Embryonic facial prominence (tissue), 1 donor: ENCODE measurements at regions not wholly inside any gene's neighbourhood (a gene's known extent, or its start where the extent isn't known, plus 50 kb on each side); places are given as distances from the start of the nearest gene placed in this dataset.
"Not testable (repeated sequence)": the region's sequence is repeated elsewhere in the genome, so short reads cannot be mapped to it uniquely, and the experiment has no call there.

Experiments used
- DNase-seq: peaks from one replicate; pipeline ENCODE4 v3.0.0-alpha.2; 2016; ENCODE audit errors: extremely low spot score

DNA sequence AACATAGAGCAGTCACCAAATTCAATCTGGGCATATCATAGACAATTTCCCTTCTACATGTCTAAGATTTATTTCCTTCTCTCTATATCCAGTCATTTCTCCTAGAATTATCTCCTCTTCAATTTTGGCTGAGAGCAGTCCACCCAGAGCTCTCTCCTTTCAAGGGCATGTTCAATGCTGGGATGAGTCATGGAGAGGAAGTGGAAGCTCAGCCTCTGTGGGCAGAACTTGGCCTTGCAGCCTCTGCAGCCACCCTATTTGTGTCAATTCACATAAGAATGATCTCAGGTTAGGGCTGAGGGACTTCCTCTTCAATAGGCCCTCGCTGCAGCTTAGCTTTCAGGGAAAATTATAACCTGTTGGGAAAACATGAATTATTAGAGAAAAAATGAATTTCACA lies 560.8 kb downstream of the POM121L12 start:
- DNase-seq = no peak

- DNase-seq = no peak
Measured at GRCh38 chr7:53600296-53600695, 564.9 kb downstream of the POM121L12 start.

- DNase-seq = no peak
Measured at GRCh38 chr7:53602817-53603418, 567.5 kb downstream of the POM121L12 start.

DNA sequence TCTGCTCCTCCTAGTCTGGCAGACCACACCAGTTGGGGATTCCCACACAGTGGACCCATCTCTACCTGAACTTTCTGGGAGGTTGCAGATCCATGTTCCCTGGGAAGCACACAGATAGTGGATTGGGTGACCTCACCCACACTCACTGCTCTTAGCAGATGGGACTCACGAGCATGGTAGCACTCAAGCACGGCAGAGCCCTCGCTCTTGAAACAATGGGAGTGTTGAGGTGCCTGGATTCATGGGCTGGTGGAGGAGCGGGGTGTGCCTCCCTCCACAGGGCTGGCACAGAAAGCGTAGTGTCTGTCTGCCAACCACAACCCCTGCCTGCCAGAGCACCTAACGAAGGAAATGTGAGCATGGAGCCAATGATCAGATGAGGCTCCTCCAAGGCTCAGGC lies 568.0 kb downstream of the POM121L12 start:
- no peak for DNase-seq

DNA sequence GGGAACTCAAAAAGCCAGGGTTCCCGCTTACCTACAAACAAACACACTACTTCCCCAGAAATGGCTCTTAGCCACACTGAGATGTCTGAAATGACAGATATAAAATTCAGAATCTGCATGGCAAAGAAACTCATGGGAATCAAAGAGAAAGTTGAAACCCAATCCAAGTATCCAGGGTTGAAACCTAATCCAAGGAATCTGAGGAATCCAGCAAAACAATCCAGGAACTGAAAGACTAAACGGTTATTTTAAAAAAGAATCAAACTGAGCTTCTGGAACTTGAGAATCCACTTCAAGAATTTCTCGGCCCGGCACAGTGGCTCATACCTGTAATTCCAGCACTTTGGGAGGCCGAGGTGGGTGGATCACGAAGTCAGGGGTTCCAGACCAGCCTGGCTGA lies 568.8 kb downstream of the POM121L12 start:
- no peak for DNase-seq

DNA sequence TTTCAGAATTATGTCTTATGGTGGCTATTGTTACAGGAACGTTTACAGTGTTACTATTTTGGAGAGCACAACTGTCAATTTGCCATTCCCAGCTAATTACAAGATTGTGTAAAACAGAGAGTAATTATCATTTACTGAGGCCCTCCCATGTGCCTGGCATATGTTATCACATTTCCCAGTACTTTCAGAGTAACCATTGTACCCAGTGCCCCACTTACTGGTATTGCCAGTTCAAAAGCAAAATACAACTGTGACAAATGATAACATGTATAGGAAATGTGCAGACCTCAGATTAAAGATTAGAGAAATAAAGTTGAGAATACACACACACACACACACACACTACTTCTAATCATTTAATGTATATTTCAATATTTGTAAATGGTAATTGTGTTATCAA lies 572.5 kb downstream of the POM121L12 start:
- no peak for DNase-seq

GRCh38 chr7:53609185-53609584 lies 573.8 kb downstream of the POM121L12 start:
- no peak for DNase-seq

DNA sequence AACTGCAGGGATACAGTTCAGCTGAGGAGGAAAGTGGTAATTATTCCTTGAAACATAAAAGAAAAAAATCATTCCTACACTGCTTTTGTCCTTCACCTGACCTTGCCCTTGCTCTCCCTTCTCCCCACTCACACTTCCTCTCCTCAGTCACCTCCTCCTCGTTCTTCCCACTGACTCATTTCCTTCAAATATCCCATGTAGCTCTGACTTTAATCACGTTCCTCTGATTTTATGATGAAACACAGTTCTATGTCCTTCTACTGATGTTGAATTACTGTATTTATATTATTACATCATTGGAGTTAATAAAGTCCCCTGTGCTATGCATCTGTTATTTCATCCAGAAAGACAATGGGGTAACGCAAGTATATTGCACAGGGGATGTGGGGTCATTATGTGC lies 575.6 kb downstream of the POM121L12 start:
- no peak for DNase-seq

- DNase-seq = no peak
Measured at GRCh38 chr7:53624356-53624755, 588.9 kb downstream of the POM121L12 start.

DNA sequence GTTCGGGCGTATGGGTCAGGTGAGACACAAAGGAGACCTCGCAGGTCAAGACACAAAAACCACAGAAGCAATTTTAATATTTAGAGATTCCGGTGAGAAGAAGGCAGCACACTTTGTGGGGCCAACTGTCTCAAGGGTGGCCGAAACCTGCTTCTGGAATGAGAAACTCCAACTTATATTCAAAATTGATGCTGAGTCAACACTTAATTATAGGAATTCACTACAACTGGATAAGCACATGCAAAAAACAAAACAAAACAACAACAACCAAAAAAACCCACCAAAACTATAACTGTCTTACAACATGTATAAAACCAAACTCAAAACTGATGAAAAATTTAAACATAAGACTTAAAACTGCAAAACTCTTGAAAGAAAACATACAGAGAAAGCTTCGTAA lies 593.3 kb downstream of the POM121L12 start:
- no peak for DNase-seq

GRCh38 chr7:53635251-53635650 lies 599.8 kb downstream of the POM121L12 start:
- not testable (repeated sequence) for DNase-seq

DNA sequence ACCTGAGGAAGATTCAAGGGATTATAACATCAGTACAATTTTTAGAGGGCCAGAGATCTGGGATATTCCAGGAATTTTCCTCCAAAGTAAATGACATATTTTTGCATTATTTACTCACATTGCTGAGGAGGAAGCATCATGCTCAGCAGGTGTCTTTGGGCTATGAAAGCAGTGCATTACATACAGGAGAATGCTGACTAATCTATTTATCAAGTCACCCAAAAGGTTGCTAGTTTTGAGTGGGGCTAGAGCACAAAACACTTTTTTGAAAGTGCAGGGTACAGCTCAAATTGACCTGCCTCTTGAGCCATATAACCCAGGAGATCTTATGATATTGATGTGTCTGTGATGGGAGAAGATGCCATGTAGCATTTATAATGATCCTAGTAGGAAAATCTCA lies 603.1 kb downstream of the POM121L12 start:
- no peak for DNase-seq

DNA sequence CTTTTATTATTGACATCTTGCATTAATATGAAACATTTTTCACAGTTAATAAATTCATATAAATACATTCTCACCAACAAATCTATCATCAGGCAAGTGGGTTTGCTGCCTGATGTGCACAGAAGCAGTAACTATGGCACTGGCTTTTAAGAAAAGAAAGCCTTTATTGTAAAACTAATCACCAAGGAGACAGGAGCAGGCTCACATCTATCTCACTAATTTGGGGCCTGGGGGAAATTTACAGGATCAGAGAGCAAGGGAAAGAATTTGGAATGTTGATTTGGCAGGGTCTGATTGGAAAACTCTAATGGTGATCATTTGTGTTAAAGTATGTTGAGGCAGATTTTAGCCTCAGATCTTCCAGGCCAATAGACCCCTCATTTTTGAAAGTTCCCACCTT lies 605.7 kb downstream of the POM121L12 start:
- DNase-seq = no peak

- no peak for DNase-seq
Measured at GRCh38 chr7:53642361-53642760, 606.9 kb downstream of the POM121L12 start.

DNA sequence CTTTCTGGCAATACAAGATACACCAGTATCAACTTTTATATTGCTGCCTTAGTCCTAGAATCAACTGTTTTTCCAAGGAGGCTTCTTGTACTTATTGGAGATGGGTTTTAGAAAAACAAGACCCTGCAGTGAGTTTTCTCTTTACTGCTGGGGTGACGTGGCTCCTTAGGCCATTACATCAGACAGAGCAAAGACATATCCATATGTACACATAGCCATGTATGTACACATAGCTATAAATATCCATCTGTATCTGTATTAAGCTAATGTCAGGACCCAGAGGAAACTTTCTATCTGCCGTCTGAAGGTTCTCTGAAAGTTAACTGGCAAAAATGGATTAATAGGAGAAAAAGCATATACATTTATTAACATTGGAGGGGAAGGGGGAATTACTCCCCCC lies 607.4 kb downstream of the POM121L12 start:
- no peak for DNase-seq

DNA sequence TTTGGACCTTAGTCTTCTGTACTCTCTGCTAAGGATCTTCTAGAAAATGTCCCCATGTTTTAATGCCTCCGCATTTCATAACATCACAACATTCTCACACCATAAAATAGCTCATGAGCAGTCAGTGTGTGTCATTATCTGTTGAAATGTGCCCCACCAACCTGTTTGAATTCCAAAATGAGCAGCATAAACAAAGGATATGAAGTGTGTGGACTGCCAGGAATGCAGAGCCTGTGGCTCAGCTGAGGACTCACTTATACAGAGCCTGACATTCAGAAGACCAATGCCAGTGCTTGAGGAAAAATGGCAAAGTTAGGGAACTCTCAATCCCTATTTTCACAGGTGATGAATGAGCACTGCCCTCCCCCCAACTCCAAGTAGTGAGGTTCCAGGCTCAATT lies 621.4 kb downstream of the POM121L12 start:
- no peak for DNase-seq

- DNase-seq = no peak
Measured at GRCh38 chr7:53657586-53657985, 622.2 kb downstream of the POM121L12 start.

- DNase-seq = no peak
Measured at GRCh38 chr7:53658951-53659350, 623.5 kb downstream of the POM121L12 start.

DNA sequence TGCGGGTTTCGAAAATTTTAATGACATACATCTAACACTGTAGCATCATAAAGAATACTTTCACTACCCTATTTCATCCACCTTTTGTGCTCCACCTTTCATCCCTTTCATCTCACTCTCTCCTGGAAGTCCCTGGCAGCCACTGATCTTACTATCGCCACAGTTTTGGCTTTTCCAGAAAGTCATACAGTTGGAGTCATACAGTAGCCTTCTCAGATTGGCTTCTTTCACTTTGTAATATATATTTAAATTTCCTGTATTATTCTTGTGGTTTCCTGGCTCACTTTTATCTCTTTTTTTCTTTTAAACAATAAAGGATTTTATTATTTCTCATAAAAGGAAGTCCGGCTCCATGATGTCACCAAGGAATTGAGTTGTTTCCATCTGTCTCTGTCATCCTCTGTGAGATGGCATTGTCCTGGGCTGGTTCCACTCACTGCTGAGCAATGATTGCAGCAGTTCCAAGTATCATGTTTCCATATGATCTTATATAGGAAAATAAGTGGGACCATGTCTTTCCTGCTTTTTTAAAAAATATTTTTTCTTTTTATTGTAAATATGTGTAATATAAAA lies 626.3 kb downstream of the POM121L12 start:
- no peak for DNase-seq

GRCh38 chr7:53672681-53673080 lies 637.2 kb downstream of the POM121L12 start:
- no peak for DNase-seq

DNA sequence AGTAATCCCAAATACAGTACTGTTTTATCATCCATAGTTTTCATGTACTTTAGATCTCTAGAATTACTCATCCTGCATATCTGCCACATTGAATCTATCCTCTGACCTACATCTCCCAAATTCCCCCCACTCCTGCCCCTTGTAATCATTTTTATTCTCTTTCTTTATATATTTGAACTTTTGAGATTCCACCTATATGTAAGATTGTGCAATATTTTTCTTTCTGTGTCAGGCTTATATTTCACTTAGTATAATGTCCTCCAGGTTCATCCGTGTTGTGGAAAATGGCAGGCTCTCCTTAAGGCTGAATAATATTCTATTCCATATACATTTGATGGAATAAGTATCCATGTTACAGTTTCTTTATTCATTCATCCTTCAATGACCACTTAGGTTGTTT lies 640.4 kb downstream of the POM121L12 start:
- DNase-seq = no peak

DNA sequence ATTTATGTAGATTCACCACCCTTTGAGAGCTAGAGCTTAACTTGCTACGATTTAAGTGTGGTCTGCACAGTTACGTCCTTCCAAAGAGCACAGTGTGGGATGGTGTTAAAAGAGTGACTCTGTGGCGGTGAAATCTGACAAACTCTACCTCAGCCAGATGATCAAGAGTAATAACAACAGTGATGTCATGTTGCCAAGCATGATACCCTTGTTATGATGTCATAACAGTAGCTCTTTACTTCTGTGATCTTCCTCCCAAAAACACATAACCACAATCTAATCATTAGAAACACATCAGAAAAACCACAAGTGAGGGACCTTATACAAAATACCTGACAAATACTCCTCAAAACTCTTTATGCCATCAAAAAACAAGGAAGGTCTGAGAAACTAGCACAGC lies 649.3 kb downstream of the POM121L12 start:
- DNase-seq = no peak

DNA sequence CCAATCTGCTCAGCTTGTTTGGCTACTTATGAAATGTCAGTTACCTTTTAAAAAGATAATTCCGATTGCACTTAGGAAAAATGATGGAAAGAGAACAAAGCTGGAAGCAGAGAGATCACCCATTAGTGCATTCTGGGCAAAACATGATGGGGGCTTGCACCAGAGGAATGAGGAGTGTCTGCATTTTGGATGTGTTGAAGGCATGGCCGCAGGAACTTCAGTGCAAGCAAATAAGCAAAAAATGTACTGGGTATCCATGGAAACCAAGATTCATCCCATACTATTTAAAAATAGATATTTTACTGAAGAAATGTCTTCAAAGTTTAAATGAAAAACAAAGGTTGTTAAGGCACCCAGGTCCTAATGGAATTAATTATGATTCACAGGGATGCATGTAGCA lies 655.0 kb downstream of the POM121L12 start:
- DNase-seq = no peak

GRCh38 chr7:53697913-53698312 lies 662.5 kb downstream of the POM121L12 start:
- no peak for DNase-seq
